ENCODE measurements at regions not wholly inside any gene's neighbourhood (a gene's known extent, or its start where the extent isn't known, plus 50 kb on each side); places are given as distances from the start of the nearest gene placed in this dataset.

DNA sequence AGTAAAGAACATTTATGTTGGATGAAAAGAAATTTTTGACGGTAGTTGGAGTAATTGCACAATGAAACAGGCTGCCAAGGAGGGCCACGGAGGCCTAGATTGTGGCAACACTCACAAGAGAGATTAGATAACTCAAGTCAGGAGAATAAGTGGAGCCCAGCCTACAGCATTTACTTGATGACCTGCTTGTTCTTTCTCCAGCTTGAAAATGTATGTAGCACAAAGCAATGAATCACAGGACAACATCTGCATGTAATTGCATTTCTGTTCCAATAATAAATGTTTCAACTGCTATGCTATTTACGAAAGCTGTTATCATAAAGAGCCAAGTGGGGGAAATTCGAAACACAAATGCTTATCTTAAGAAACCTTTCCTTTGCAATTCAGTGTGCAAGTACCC is 221.2 kb upstream of the MID1 start:
- no peak overlapping the region for H3K27ac ChIP-seq
- TF ChIP-seq, protein P1, sequence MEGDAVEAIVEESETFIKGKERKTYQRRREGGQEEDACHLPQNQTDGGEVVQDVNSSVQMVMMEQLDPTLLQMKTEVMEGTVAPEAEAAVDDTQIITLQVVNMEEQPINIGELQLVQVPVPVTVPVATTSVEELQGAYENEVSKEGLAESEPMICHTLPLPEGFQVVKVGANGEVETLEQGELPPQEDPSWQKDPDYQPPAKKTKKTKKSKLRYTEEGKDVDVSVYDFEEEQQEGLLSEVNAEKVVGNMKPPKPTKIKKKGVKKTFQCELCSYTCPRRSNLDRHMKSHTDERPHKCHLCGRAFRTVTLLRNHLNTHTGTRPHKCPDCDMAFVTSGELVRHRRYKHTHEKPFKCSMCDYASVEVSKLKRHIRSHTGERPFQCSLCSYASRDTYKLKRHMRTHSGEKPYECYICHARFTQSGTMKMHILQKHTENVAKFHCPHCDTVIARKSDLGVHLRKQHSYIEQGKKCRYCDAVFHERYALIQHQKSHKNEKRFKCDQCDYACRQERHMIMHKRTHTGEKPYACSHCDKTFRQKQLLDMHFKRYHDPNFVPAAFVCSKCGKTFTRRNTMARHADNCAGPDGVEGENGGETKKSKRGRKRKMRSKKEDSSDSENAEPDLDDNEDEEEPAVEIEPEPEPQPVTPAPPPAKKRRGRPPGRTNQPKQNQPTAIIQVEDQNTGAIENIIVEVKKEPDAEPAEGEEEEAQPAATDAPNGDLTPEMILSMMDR (conservative IDR thresholded peaks at IDR 0.05), result no peak

DNA sequence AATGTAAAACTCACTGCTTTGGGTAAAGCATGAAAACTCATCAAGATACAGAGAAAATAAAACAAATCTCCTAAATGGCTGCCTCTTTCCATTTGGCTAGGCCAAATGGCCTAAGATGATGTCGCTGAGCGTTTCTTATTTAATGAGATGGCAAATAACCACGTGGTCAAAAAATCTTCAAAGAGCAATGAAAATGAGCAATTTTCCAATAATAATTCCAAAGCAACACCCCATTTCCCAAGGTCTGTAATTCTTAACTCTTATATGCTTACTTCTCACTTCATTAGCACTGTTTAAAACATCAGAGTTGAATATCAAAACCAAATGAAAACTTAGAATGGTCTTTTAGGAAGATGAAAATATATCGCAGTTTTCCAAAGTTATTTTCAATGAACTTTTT is 222.3 kb upstream of the MID1 start:
- TF ChIP-seq, protein P1 (conservative IDR thresholded peaks at IDR 0.05), result no peak

DNA sequence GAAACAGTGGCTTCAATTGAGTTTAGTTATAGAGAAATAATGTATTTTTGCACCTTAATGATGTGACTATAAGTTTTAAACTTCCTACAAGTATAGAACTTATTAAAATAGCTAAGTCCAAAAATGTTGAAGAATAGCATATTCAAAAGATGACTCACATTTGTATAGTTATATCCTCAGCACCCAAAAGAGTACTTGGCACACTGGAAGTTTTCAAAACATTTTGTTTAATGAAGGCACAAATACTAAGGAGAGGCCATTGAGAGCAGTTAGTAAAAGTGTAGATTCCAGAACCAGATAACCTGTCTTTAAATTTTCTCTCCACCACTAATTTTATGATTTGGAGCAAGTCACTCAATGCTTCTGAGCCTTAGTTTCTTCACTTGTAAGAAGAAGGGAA is 226.9 kb upstream of the MID1 start:
- no peak overlapping the region for H3K27ac ChIP-seq
- TF ChIP-seq, protein P1 (conservative IDR thresholded peaks at IDR 0.05), result no peak

More for the DNA sequence above, 222.3 kb upstream of the MID1 start:
- H3K27ac ChIP-seq, result no peak overlapping the region

DNA sequence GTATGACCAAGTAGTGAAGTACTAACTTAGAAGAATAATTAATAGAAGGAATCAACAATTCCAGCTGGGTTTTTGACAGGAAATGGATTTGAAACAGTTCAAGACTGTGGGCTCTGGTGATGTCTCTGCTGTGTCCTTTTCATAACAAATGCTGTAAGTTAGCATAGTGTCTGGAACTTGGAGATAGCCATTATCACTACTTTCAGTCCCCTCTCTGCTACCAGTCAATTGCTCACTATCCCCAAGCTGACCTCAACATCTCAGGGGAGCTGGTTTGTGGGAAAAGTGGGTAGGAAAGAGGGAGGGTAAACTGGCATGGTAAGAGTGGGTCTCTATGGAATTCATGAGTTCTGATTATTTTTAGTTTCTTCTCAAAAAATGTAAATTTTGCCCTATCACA is 231.4 kb upstream of the MID1 start:
- no peak overlapping the region for H3K27ac ChIP-seq

DNA sequence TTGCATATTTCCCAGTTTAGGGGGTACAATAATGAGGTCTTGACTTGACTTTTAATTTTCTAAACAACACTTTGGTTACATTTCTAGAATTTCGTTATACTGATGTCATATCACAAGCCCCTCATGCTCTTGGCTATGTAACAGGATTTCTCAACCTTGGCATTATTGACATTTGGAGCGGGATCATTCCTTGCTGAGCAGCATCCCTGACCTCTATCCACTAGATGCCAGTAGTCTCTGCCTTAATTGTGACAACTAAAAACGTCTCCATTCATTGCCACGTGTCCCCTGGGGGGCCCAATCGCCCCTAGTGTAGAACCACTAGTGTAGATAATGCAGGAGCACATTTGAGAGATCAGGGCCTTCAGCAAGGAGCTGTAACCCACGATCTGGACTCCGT is 234.2 kb upstream of the MID1 start:
- H3K27ac ChIP-seq, result peak overlapping the region; percentile 69
- TF ChIP-seq, protein P1 (conservative IDR thresholded peaks at IDR 0.05), result no peak; the same call in 1 of the 2 replicates

More for the DNA sequence above, 231.4 kb upstream of the MID1 start:
- TF ChIP-seq, protein P1 (conservative IDR thresholded peaks at IDR 0.05), result no peak

DNA sequence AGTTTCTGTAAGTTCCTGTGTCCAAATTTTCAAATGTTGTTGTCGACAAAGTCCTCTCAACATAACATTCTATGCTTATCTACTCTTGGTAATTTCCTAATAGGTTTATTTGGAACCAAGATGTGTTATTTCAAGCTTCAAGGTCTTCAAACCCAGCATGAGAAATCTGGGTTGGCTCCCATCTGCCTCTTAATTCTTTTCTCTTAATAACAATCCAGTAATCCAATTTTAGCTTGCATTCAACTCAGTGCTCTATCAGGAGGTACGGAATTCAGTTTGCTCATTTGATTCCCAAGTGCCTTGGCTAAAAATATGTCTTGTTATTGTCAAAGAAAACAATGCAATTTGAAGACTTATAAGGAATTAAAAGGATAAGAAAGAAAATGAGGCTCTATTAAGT is 235.5 kb upstream of the MID1 start:
- H3K27ac ChIP-seq, result peak overlapping the region; percentile 69
- TF ChIP-seq, protein P1 (conservative IDR thresholded peaks at IDR 0.05), result no peak

DNA sequence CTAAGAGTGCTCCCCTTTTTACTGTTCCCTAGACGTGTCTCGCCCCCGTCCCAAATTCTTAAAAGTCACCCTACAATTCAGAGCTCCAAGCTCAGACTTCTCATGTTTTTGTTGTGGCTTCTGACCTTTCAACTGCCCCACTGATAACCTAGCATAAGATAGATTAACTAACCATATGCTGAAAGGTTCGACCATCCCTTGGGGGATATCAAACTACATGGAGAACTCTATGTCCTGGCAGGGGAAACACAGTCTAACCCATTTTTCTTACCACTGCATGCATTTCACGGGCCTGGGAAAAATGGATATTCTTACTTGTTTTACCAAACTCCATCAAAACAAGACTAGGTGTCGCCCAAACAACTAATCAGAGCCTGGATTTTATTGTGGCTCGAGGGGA is 236.4 kb upstream of the MID1 start:
- H3K27ac ChIP-seq, result peak overlapping the region; percentile 69
- TF ChIP-seq, protein P1 (conservative IDR thresholded peaks at IDR 0.05), result no peak

DNA sequence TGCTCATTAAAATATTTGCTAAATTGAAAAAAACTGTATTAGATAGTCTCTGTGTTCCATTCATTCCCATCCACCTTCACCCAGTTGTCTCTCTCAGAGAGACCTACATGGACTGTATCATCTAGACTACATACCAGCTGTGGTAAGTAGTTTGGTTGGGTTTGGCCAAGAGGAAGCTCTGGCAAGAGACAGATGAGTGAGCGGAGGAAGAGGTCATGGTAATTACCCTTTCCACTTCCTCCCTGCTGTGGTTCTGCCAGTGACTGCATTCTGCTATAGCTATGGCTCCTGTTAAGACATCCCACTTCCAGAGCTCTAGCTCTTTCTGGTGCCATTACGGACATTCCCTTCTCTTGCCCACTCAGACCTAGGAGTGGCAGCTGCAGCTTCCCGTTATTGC is 239.0 kb upstream of the MID1 start:
- H3K27ac ChIP-seq, result no peak overlapping the region
- TF ChIP-seq, protein P1 (conservative IDR thresholded peaks at IDR 0.05), result no peak
